HEK293 (cell line): ENCODE measurements at regions not wholly inside any gene's neighbourhood (a gene's known extent, or its start where the extent isn't known, plus 50 kb on each side); places are given as distances from the start of the nearest gene placed in this dataset.

Source experiments
- CTCF ChIA-PET: fragments of 350-600 bp; formaldehyde crosslinking; extraction: SDS; loops from one replicate; lab custom pipeline; 2021; ENCODE audit warnings: antibody characterized with exemption; lab: Yijun Ruan, JAX
- POLR2A ChIA-PET: fragments of 300-600 bp; formaldehyde crosslinking; extraction: SDS; loops from one replicate; lab custom pipeline; 2020; ENCODE audit warnings: antibody characterized with exemption, inconsistent platforms; lab: Yijun Ruan, JAX
- H3K27ac ChIP-seq: fragments of 200-500 bp; sonication (Bioruptor generic); 2 replicates; pipeline ENCODE4 v1.5.1; 2014; ENCODE audit warnings: low read depth, low read length, control low read depth, inconsistent platforms; ENCODE audit errors: extremely low read depth
- H3K36me3 ChIP-seq, 2 experiments: fragments of 200-500 bp in 1 of 2; sonication (Bioruptor generic) in 1 of 2; 1 replicate in 1 of 2; 2 replicates in 1 of 2; pipeline ENCODE4 v1.5.1; 2014 to 2017; ENCODE audit warnings: inconsistent platforms in 2 of 2, low read length in 2 of 2; ENCODE audit not compliant: control insufficient read depth in 2 of 2, insufficient read depth in 1 of 2
- H3K4me1 ChIP-seq: fragments of 200-500 bp; sonication (Bioruptor generic); 2 replicates; pipeline ENCODE4 v1.5.1; 2014; ENCODE audit warnings: mild to moderate bottlenecking, low read length, inconsistent platforms; ENCODE audit not compliant: control insufficient read depth, insufficient read depth
- H3K4me3 ChIP-seq: 2 replicates; pipeline ENCODE4 v1.5.1; 2011; ENCODE audit warnings: low read depth, mild to moderate bottlenecking, control low read depth, low read length, moderate library complexity
- H3K9me3 ChIP-seq: fragments of 200-500 bp; sonication (Bioruptor generic); 2 replicates; pipeline ENCODE4 v1.5.1; 2014; ENCODE audit warnings: low read depth, low read length, inconsistent platforms; ENCODE audit not compliant: control insufficient read depth, insufficient read depth
- FEZF1 ChIP-seq: fragments of 450-650 bp; formaldehyde crosslinking; IDR thresholded peaks from 2 replicates; pipeline ENCODE4 v1.5.1; 2016; ENCODE audit warnings: missing biosample characterization, missing genetic modification characterization
- MYNN ChIP-seq: fragments of 450-650 bp; formaldehyde crosslinking; IDR thresholded peaks from 2 replicates; pipeline ENCODE4 v1.5.1; 2016; ENCODE audit warnings: missing biosample characterization, missing genetic modification characterization, borderline replicate concordance
- REST ChIP-seq: fragments of 450-650 bp; formaldehyde crosslinking; IDR thresholded peaks from 2 replicates; pipeline ENCODE4 v1.5.1; 2016; ENCODE audit warnings: missing biosample characterization, missing genetic modification characterization
- SETDB1 ChIP-seq: IDR thresholded peaks from one replicate; pipeline ENCODE4 v1.6.1; 2017; ENCODE audit warnings: mild to moderate bottlenecking, low read length, moderate library complexity, mixed read lengths; ENCODE audit not compliant: insufficient read length
- ZBTB10 ChIP-seq: fragments of 450-650 bp; formaldehyde crosslinking; IDR thresholded peaks from 2 replicates; pipeline ENCODE4 v1.5.1; 2016; ENCODE audit warnings: missing biosample characterization, missing genetic modification characterization
- ZBTB20 ChIP-seq: fragments of 450-650 bp; formaldehyde crosslinking; IDR thresholded peaks from 2 replicates; pipeline ENCODE4 v1.5.1; 2016; ENCODE audit warnings: missing biosample characterization, missing genetic modification characterization
- ZNF146 ChIP-seq: fragments of 450-650 bp; formaldehyde crosslinking; IDR thresholded peaks from 2 replicates; pipeline ENCODE4 v1.5.1; 2016; ENCODE audit warnings: missing biosample characterization, missing genetic modification characterization
- ZNF18 ChIP-seq: fragments of 450-650 bp; formaldehyde crosslinking; IDR thresholded peaks from 2 replicates; pipeline ENCODE4 v1.5.1; 2016; ENCODE audit warnings: missing biosample characterization, missing genetic modification characterization
- ZNF211 ChIP-seq: fragments of 450-650 bp; formaldehyde crosslinking; IDR thresholded peaks from 2 replicates; pipeline ENCODE4 v1.5.1; 2016; ENCODE audit warnings: low read depth, missing biosample characterization, missing genetic modification characterization
- ZNF350 ChIP-seq: fragments of 450-650 bp; formaldehyde crosslinking; IDR thresholded peaks from 2 replicates; pipeline ENCODE4 v1.5.0; 2017; ENCODE audit warnings: missing biosample characterization, mild to moderate bottlenecking, missing genetic modification characterization
- ZNF37A ChIP-seq: fragments of 450-650 bp; IDR thresholded peaks from 2 replicates; pipeline ENCODE4 v1.5.1; 2018; ENCODE audit warnings: missing biosample characterization, missing genetic modification characterization
- ZNF48 ChIP-seq: fragments of 450-650 bp; formaldehyde crosslinking; IDR thresholded peaks from 2 replicates; pipeline ENCODE4 v1.5.1; 2016; ENCODE audit warnings: missing biosample characterization, missing genetic modification characterization
- ZNF501 ChIP-seq: fragments of 450-650 bp; formaldehyde crosslinking; IDR thresholded peaks from 2 replicates; pipeline ENCODE4 v1.5.1; 2016; ENCODE audit warnings: missing biosample characterization, missing genetic modification characterization
- ZNF510 ChIP-seq: fragments of 450-650 bp; formaldehyde crosslinking; IDR thresholded peaks from 2 replicates; pipeline ENCODE4 v1.5.1; 2018; ENCODE audit warnings: mild to moderate bottlenecking, missing genetic modification characterization, missing biosample characterization; ENCODE audit not compliant: insufficient replicate concordance
- ZNF555 ChIP-seq: fragments of 450-650 bp; formaldehyde crosslinking; conservative IDR thresholded peaks from 2 replicates; pipeline ENCODE4 v1.5.1; 2017; ENCODE audit warnings: missing biosample characterization, mild to moderate bottlenecking, missing genetic modification characterization, inconsistent platforms
- ZNF596 ChIP-seq: fragments of 450-650 bp; IDR thresholded peaks from 2 replicates; pipeline ENCODE4 v1.5.0; 2018; ENCODE audit warnings: missing biosample characterization, mild to moderate bottlenecking, missing genetic modification characterization, moderate library complexity
- ZNF623 ChIP-seq: fragments of 450-650 bp; formaldehyde crosslinking; IDR thresholded peaks from 2 replicates; pipeline ENCODE4 v1.5.1; 2016; ENCODE audit warnings: missing biosample characterization, missing genetic modification characterization
- ZNF658 ChIP-seq: fragments of 450-650 bp; formaldehyde crosslinking; IDR thresholded peaks from 2 replicates; pipeline ENCODE4; 2016; ENCODE audit warnings: missing biosample characterization, missing genetic modification characterization
- ZNF692 ChIP-seq: fragments of 450-650 bp; formaldehyde crosslinking; IDR thresholded peaks from 2 replicates; pipeline ENCODE4 v1.5.1; 2016; ENCODE audit warnings: missing biosample characterization, missing genetic modification characterization
- ZSCAN30 ChIP-seq: fragments of 450-650 bp; IDR thresholded peaks from 2 replicates; pipeline ENCODE4 v1.5.1; 2018; ENCODE audit warnings: missing biosample characterization, mild to moderate bottlenecking, missing genetic modification characterization, moderate library complexity

GRCh38 chr11:121722431-121723245 lies 269.9 kb upstream of the SORL1-AS1 start:
- H3K4me3 ChIP-seq, result no peak overlapping the region

GRCh38 chr11:121721961-121722360 lies 269.2 kb upstream of the SORL1-AS1 start:
- CTCF ChIA-PET, result interaction anchor here (0.5 kb wide), 1 partner anchor 8 kb away, joined by 3 read pairs; no protein-coding TSS in a partner anchor
- no peak overlapping the region for H3K27ac ChIP-seq
- POLR2A ChIA-PET, result no interaction called here
- H3K4me3 ChIP-seq, result no peak overlapping the region
- no peaks in the 10 kb centered on the region for H3K9me3 ChIP-seq
- H3K36me3 ChIP-seq, result no peaks in the 10 kb centered on the region
- no peaks in the 10 kb centered on the region for H3K4me1 ChIP-seq
- TF ChIP-seq REST (tag by site-specific recombination), result no peak
- TF ChIP-seq ZNF146, result no peak
- TF ChIP-seq ZNF18 (tag by site-specific recombination), result no peak
- no peak for TF ChIP-seq ZNF692 (tag by site-specific recombination)
- TF ChIP-seq ZNF350 (tag by site-specific recombination), result no peak
- TF ChIP-seq ZNF211 (tag by site-specific recombination), result no peak
- TF ChIP-seq ZBTB10 (tag by site-specific recombination), result no peak
- TF ChIP-seq ZNF37A (tag by site-specific recombination), result no peak
- no peak for TF ChIP-seq ZNF48 (tag by site-specific recombination)
- TF ChIP-seq FEZF1 (tag by site-specific recombination), result no peak

More at GRCh38 chr11:121722431-121723245, 269.9 kb upstream of the SORL1-AS1 start:
- H3K27ac ChIP-seq, result no peak overlapping the region
- TF ChIP-seq ZNF510 (tag by site-specific recombination) (no peak), ZSCAN30 (tag by site-specific recombination) (no peak), ZNF692 (tag by site-specific recombination) (no peak), ZNF501 (tag by site-specific recombination) (no peak), ZNF18 (tag by site-specific recombination) (no peak), MYNN (tag by site-specific recombination) (no peak), ZNF596 (tag by site-specific recombination) (no peak), ZBTB20 (tag by site-specific recombination) (no peak), ZNF555 (tag by site-specific recombination) (no peak), ZNF623 (tag by site-specific recombination) (no peak), SETDB1 (no peak), ZNF658 (no peak)
- TF ChIP-seq, all 188 proteins: peak for 0
- CTCF ChIA-PET, result interaction anchor here (0.5 to 0.8 kb wide), 2 partner anchors 8 to 783 kb away, joined by 3 read pairs; no protein-coding TSS in a partner anchor
- H3K9me3 ChIP-seq, result no peaks in the 10 kb centered on the region
- H3K36me3 ChIP-seq, result no peaks in the 10 kb centered on the region
- POLR2A ChIA-PET, result no interaction called here
- H3K4me1 ChIP-seq, result no peaks in the 10 kb centered on the region
